KMS-11 (cell line): ENCODE measurements at regions not wholly inside any gene's neighbourhood (a gene's known extent, or its start where the extent isn't known, plus 50 kb on each side); places are given as distances from the start of the nearest gene placed in this dataset.

Experiments
- H2AFZ ChIP-seq: fragments of 200-600 bp; sonication (generic); 2 replicates; pipeline ENCODE4 v1.6.1; 2016; ENCODE audit warnings: antibody characterized with exemption, mixed run types, low read depth
- H3K27ac ChIP-seq: fragments of 200-600 bp; sonication (generic); 2 replicates; pipeline ENCODE4 v1.6.1; 2016; ENCODE audit warnings: mild to moderate bottlenecking, mixed run types
- H3K27me3 ChIP-seq: fragments of 200-600 bp; sonication (generic); 2 replicates; pipeline ENCODE4 v1.6.1; 2017; ENCODE audit warnings: mild to moderate bottlenecking, low read depth, mixed run types, moderate library complexity; ENCODE audit not compliant: insufficient read depth
- H3K36me3 ChIP-seq: fragments of 200-600 bp; sonication (generic); 2 replicates; pipeline ENCODE4 v1.6.1; 2017; ENCODE audit warnings: mild to moderate bottlenecking, mixed run types; ENCODE audit not compliant: insufficient read depth
- H3K4me1 ChIP-seq: fragments of 200-600 bp; sonication (generic); 2 replicates; pipeline ENCODE4 v1.6.1; 2016; ENCODE audit warnings: mild to moderate bottlenecking, low read depth, mixed run types; ENCODE audit not compliant: poor library complexity, severe bottlenecking
- H3K4me2 ChIP-seq: fragments of 200-600 bp; sonication (generic); 2 replicates; pipeline ENCODE4 v1.7.0; 2016; ENCODE audit warnings: mild to moderate bottlenecking, mixed run types
- H3K4me3 ChIP-seq: fragments of 200-600 bp; sonication (generic); IDR thresholded peaks from 2 replicates; pipeline ENCODE4 v1.6.1; 2017; ENCODE audit warnings: low read depth, low read length, mixed read lengths; ENCODE audit not compliant: insufficient read depth
- H3K79me2 ChIP-seq: fragments of 200-600 bp; sonication (generic); 2 replicates; pipeline ENCODE4 v1.6.1; 2016; ENCODE audit warnings: low read depth, mixed run types; ENCODE audit not compliant: insufficient read depth
- H3K9ac ChIP-seq: fragments of 200-600 bp; sonication (generic); 2 replicates; pipeline ENCODE4 v1.6.1; 2016; ENCODE audit warnings: mild to moderate bottlenecking, mixed run types
- H4K20me1 ChIP-seq: fragments of 200-600 bp; sonication (generic); 2 replicates; pipeline ENCODE4 v1.6.1; 2016; ENCODE audit warnings: mild to moderate bottlenecking, mixed run types; ENCODE audit not compliant: insufficient read depth
- CTCF ChIP-seq: fragments of 200-600 bp; sonication (generic); conservative IDR thresholded peaks from 2 replicates; pipeline ENCODE4 v1.6.1; 2017; ENCODE audit warnings: low read depth, mild to moderate bottlenecking, antibody characterized with exemption, low read length, moderate library complexity, mixed read lengths

- H3K4me2 ChIP-seq, result no peak overlapping the region
These were observed 121.9 kb upstream of the ZFP64 start for GRCh38 chr20:52313341-52313963.

GRCh38 chr20:52312132-52312729 lies 120.7 kb upstream of the ZFP64 start:
- H3K79me2 ChIP-seq, result no peaks in the 10 kb centered on the region
- H2AFZ ChIP-seq, result no peak overlapping the region
- H3K27me3 ChIP-seq, result no peaks in the 10 kb centered on the region
- no peak overlapping the region for H3K9ac ChIP-seq
- H3K36me3 ChIP-seq, result no peaks in the 10 kb centered on the region
- H4K20me1 ChIP-seq, result no peaks in the 10 kb centered on the region
- H3K27ac ChIP-seq, result no peak overlapping the region
- TF ChIP-seq CTCF, result peak; percentile 85
- H3K4me1 ChIP-seq, result no peaks in the 10 kb centered on the region
- no peak overlapping the region for H3K4me3 ChIP-seq
- H3K4me2 ChIP-seq, result no peak overlapping the region

More at GRCh38 chr20:52313341-52313963, 121.9 kb upstream of the ZFP64 start:
- no peak overlapping the region for H3K4me3 ChIP-seq
- H3K4me1 ChIP-seq, result no peaks in the 10 kb centered on the region
- H3K27ac ChIP-seq, result no peak overlapping the region
- H3K9ac ChIP-seq, result no peak overlapping the region
- no peaks in the 10 kb centered on the region for H3K79me2 ChIP-seq
- no peaks in the 10 kb centered on the region for H3K36me3 ChIP-seq
- no peaks in the 10 kb centered on the region for H3K27me3 ChIP-seq
- no peak overlapping the region for H2AFZ ChIP-seq
- no peak for TF ChIP-seq CTCF
- H4K20me1 ChIP-seq, result no peaks in the 10 kb centered on the region

- H4K20me1 ChIP-seq, result no peaks in the 10 kb centered on the region
- no peak overlapping the region for H3K4me3 ChIP-seq
- H3K27me3 ChIP-seq, result no peaks in the 10 kb centered on the region
- no peaks in the 10 kb centered on the region for H3K4me1 ChIP-seq
- no peaks in the 10 kb centered on the region for H3K79me2 ChIP-seq
- TF ChIP-seq CTCF, result no peak
- H3K27ac ChIP-seq, result no peak overlapping the region
- no peak overlapping the region for H3K9ac ChIP-seq
- no peak overlapping the region for H3K4me2 ChIP-seq
- H2AFZ ChIP-seq, result no peak overlapping the region
- no peaks in the 10 kb centered on the region for H3K36me3 ChIP-seq
These were observed 119.7 kb upstream of the ZFP64 start for GRCh38 chr20:52311209-52311794.

- Histone ChIP-seq H3K27ac (no peak overlapping the region), H3K36me3 (no peaks in the 10 kb centered on the region), H3K79me2 (no peaks in the 10 kb centered on the region), H3K4me3 (no peak overlapping the region), H3K9ac (no peak overlapping the region), H4K20me1 (no peaks in the 10 kb centered on the region), H3K4me2 (no peak overlapping the region), H2AFZ (no peak overlapping the region), H3K27me3 (no peaks in the 10 kb centered on the region), H3K4me1 (no peaks in the 10 kb centered on the region)
- TF ChIP-seq CTCF, result no peak
These were observed 117.6 kb upstream of the ZFP64 start for GRCh38 chr20:52309181-52309580.
